ENCODE measurements at regions not wholly inside any gene's neighbourhood (a gene's known extent, or its start where the extent isn't known, plus 50 kb on each side); places are given as distances from the start of the nearest gene placed in this dataset.

DNA sequence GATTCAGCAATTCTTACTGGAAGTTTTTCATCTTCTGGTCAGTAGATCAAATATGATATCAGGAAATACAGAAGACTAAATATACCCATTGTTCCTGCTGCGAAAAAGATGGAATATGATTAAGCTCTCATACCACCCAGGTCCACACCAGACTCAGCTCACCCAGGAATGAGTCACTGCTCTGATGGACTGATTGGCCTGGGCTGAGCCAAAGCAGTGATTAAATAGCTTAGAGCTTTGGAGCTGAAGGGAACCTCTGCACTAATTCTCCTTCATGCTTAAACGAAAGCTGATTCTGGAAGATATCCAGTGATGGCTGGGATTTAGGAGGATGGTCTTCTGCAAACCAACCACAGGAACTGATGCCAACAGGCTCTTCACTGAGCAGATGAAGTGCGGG lies 62.0 kb upstream of the SYT1 start:
- BruUV-seq (replicated peaks), result no TSS peak
- Histone ChIP-seq H3K9ac (ENCODE audit: low read depth, low read length) (no peak overlapping the region), H3K14ac (replicated peaks; ENCODE audit: low read depth, low read length) (no peak overlapping the region), H3K4me1 (ENCODE audit: control insufficient read depth, insufficient read depth, low read length) (no peaks in the 10 kb centered on the region), H2AK5ac (ENCODE audit: low read depth, low read length) (no peak overlapping the region), H3K36me3 (ENCODE audit: control insufficient read depth, insufficient read depth, low read length) (no peaks in the 10 kb centered on the region), H4K5ac (ENCODE audit: low read depth, low read length) (no peak overlapping the region), H4K8ac (ENCODE audit: low read depth in 2 of 2, low read length in 2 of 2) (no peak overlapping the region), H3K4me2 (ENCODE audit: low read depth, low read length) (no peak overlapping the region), H2BK5ac (ENCODE audit: low read depth, low read length, poor library complexity, severe bottlenecking) (no peak overlapping the region), H3K56ac (ENCODE audit: extremely low read depth, insufficient read depth, low read length) (no peak overlapping the region), H3K9me1 (ENCODE audit: insufficient read depth, low read length) (0 out of 2 replicates have a peak, but pooled peaks cover 5% of the 10 kb centered on the region), H4K20me1 (ENCODE audit: insufficient read depth, low read length) (no peaks in the 10 kb centered on the region), H2AFZ (replicated peaks; ENCODE audit: low read length, poor library complexity) (no peak overlapping the region), H3K4me3 (ENCODE audit: insufficient read depth, low read depth, low read length) (no peak overlapping the region), H2BK120ac (ENCODE audit: low read depth, low read length) (no peak overlapping the region), H3K9me3 (ENCODE audit: control insufficient read depth, insufficient read depth, low read length) (no peaks in the 10 kb centered on the region), H3K27me3 (ENCODE audit: control insufficient read depth, insufficient read depth, low read length) (no peaks in the 10 kb centered on the region), H3K79me1 (ENCODE audit: low read depth in 1 of 2, low read length in 2 of 2) (no peaks in the 10 kb centered on the region), H2BK20ac (ENCODE audit: low read depth, low read length) (no peak overlapping the region), H3K27ac (ENCODE audit: insufficient read depth, low read length) (no peak overlapping the region), H2BK15ac (ENCODE audit: low read depth, low read length) (no peak overlapping the region), H2AK9ac (replicated peaks; ENCODE audit: low read depth, low read length, poor library complexity) (no peak overlapping the region), H3K4ac (ENCODE audit: low read depth, low read length) (no peak overlapping the region), H3K18ac (ENCODE audit: low read depth, low read length) (no peak overlapping the region), H4K91ac (ENCODE audit: insufficient read depth, low read depth, low read length) (no peak overlapping the region), H3K23ac (ENCODE audit: low read depth, low read length) (no peak overlapping the region)
- peak; percentile 97 for ATAC-seq (ENCODE audit: low read depth)
- peak; percentile 50 for TF ChIP-seq FOS (IDR thresholded peaks at IDR 0.05; ENCODE audit: low read depth, low read length)
- TF ChIP-seq RAD21 (IDR thresholded peaks at IDR 0.05; ENCODE audit: low read length), result no peak
- dilution Hi-C loops (cut with HindIII; ENCODE audit: low sequenced_read_pairs, unreplicated experiment) (no loop called here), intact Hi-C loops (cut with micrococcal nuclease) (loop anchor here (5.0 kb wide), 1 partner anchor 50 kb away; no protein-coding TSS in a partner anchor), in situ Hi-C loops (cut with MboI; ENCODE audit: low sequenced_read_pairs) (no loop called here)
- ChIA-PET CTCF (interaction anchor here (0.6 kb wide), 1 partner anchor 9 kb away, joined by 3 read pairs; no protein-coding TSS in a partner anchor), POLR2A (ENCODE audit: unreplicated experiment) (no interaction called here)
- DNase-seq, result peak; percentile 70
- no CpG with 5 or more reads among the region's 3 CpGs for WGBS, 2 experiments (ENCODE audit: extremely low coverage in 2 of 2, insufficient read length in 1 of 2)
